GM12875 (cell line): ENCODE measurements at regions not wholly inside any gene's neighbourhood (a gene's known extent, or its start where the extent isn't known, plus 50 kb on each side); places are given as distances from the start of the nearest gene placed in this dataset.

ENCODE experiments used
- H3K4me3 ChIP-seq: one replicate; pipeline ENCODE4 v1.5.1; 2011; ENCODE audit warnings: low read depth, low read length, control low read depth
- TF ChIP-seq, protein P1 (sequence below): IDR thresholded peaks from 2 replicates; pipeline ENCODE4 v1.5.1; 2011; ENCODE audit warnings: low read depth, mild to moderate bottlenecking, control low read depth, inconsistent platforms, low read length, moderate library complexity, borderline replicate concordance; ENCODE audit not compliant: insufficient read depth

- TF ChIP-seq, protein P1, sequence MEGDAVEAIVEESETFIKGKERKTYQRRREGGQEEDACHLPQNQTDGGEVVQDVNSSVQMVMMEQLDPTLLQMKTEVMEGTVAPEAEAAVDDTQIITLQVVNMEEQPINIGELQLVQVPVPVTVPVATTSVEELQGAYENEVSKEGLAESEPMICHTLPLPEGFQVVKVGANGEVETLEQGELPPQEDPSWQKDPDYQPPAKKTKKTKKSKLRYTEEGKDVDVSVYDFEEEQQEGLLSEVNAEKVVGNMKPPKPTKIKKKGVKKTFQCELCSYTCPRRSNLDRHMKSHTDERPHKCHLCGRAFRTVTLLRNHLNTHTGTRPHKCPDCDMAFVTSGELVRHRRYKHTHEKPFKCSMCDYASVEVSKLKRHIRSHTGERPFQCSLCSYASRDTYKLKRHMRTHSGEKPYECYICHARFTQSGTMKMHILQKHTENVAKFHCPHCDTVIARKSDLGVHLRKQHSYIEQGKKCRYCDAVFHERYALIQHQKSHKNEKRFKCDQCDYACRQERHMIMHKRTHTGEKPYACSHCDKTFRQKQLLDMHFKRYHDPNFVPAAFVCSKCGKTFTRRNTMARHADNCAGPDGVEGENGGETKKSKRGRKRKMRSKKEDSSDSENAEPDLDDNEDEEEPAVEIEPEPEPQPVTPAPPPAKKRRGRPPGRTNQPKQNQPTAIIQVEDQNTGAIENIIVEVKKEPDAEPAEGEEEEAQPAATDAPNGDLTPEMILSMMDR = no peak
- no peak overlapping the region for H3K4me3 ChIP-seq
These were observed 649.9 kb upstream of the ADARB2 start for GRCh38 chr10:2387261-2387660.

DNA sequence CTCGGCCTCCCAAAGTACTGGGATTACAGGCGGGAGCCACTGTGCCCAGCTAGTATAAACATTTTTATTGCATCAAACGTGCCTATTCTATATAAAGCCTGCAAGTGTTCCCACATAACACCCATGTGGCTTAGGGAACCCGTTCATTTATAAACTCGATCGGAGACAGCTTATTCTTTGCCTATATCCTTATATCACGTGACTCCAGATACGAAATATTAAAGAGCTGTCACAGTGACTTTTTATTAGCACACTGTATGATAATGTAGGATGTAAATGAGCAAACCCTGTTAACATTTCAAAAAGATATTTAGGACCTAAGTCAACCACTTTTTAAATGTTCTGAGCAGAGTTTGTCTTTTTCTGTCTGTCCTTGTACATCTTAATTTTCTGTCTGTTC lies 642.9 kb upstream of the ADARB2 start:
- TF ChIP-seq, protein P1 = no peak
- no peak overlapping the region for H3K4me3 ChIP-seq

DNA sequence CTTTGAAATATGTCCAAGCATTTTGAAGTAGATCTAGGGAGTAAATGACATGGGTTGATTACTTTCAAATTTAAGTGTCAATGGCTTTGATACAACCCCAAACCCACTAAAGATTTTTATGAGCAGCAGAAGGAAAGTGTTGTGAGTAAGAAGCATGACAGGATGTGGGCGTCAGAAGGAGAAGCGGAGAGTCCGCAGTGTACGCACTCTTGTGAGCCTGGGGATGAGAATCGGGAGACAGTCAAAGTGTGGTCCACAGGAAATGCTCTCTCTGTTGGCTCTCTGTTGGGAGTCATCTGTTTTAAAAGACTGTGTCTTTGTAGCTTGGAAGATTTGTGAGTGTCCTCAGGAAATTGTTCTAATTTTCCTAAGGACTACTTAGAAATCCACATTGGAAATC lies 629.8 kb upstream of the ADARB2 start:
- no peak overlapping the region for H3K4me3 ChIP-seq
- TF ChIP-seq, protein P1 = no peak

- TF ChIP-seq, protein P1 = no peak
These were observed 629.1 kb upstream of the ADARB2 start for GRCh38 chr10:2366264-2366931.

GRCh38 chr10:2362331-2362730 lies 625.0 kb upstream of the ADARB2 start:
- TF ChIP-seq, protein P1 = no peak
- H3K4me3 ChIP-seq = no peak overlapping the region

More at GRCh38 chr10:2366264-2366931, 629.1 kb upstream of the ADARB2 start:
- H3K4me3 ChIP-seq = no peak overlapping the region

DNA sequence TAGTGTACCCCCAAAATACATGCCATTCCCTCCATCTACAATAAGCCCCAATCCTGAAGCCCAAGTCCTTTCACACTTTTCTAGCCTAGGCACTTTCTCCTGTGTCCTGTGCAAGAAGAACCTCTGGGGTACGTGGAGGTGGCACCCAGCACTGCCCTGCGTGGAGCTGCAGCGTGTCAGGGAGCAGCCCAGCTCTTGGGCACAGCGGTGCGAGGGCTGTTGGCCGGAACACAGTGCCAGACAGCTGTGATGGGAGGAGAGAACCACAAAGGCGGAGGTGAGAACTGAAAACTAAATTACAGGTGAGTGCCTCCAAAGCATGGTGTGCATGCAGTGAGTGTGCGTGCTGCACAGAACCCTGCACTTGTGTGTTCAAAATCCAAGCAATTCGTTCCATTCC lies 621.3 kb upstream of the ADARB2 start:
- H3K4me3 ChIP-seq = no peak overlapping the region
- TF ChIP-seq, protein P1 = no peak

- TF ChIP-seq, protein P1 = no peak
- no peak overlapping the region for H3K4me3 ChIP-seq
These were observed 619.3 kb upstream of the ADARB2 start for GRCh38 chr10:2356670-2357069.
